IMR-90 (cell line): ENCODE measurements at regions not wholly inside any gene's neighbourhood (a gene's known extent, or its start where the extent isn't known, plus 50 kb on each side); places are given as distances from the start of the nearest gene placed in this dataset.

Experiments used
- CEBPB ChIP-seq: IDR thresholded peaks from 2 replicates; pipeline ENCODE4 v1.6.1; 2012; ENCODE audit warnings: low read depth, low read length, improper control_type of control experiment
- CTCF ChIP-seq: conservative IDR thresholded peaks from 2 replicates; pipeline ENCODE4 v1.5.1; 2012; ENCODE audit warnings: mild to moderate bottlenecking, low read depth, low read length, improper control_type of control experiment
- MAFK ChIP-seq: IDR thresholded peaks from 2 replicates; pipeline ENCODE4 v1.6.1; 2012; ENCODE audit warnings: low read depth, low read length, improper control_type of control experiment
- MAZ ChIP-seq: IDR thresholded peaks from 2 replicates; pipeline ENCODE4 v1.6.1; 2012; ENCODE audit warnings: low read depth, mild to moderate bottlenecking, low read length, improper control_type of control experiment, moderate library complexity, borderline replicate concordance
- POLR2A ChIP-seq: IDR thresholded peaks from 2 replicates; pipeline ENCODE4 v1.6.1; 2012; ENCODE audit warnings: mild to moderate bottlenecking, low read depth, low read length
- RAD21 ChIP-seq: IDR thresholded peaks from 2 replicates; pipeline ENCODE4 v1.6.1; 2012; ENCODE audit warnings: low read length, improper control_type of control experiment
- USF2 ChIP-seq: fragments of 150-350 bp; IDR thresholded peaks from 2 replicates; pipeline ENCODE4 v1.6.1; 2017; ENCODE audit warnings: mild to moderate bottlenecking, antibody characterized with exemption, low read length, low read depth

GRCh38 chr3:197371591-197372046 is 73.2 kb upstream of the DLG1 start:
- TF ChIP-seq MAFK, result no peak
- no peak for TF ChIP-seq CTCF
- TF ChIP-seq POLR2A, result no peak
- TF ChIP-seq RAD21, result no peak
- TF ChIP-seq USF2, result no peak
- TF ChIP-seq MAZ, result no peak
- TF ChIP-seq CEBPB, result no peak
